SK-N-SH (cell line): ENCODE measurements at regions not wholly inside any gene's neighbourhood (a gene's known extent, or its start where the extent isn't known, plus 50 kb on each side); places are given as distances from the start of the nearest gene placed in this dataset.

ENCODE experiments used
- CTCF ChIA-PET: fragments of 300-600, 350-600 bp; formaldehyde crosslinking; extraction: SDS; loops from one replicate; lab custom pipeline; 2021; lab: Yijun Ruan, JAX
- POLR2A ChIA-PET: fragments of 350-600 bp; sonication (Branson Sonifier 250); formaldehyde crosslinking; extraction: SDS; loops from one replicate; lab custom pipeline; 2020; ENCODE audit warnings: antibody characterized with exemption, inconsistent platforms; lab: Yijun Ruan, JAX
- DNase-seq: peaks from one replicate; pipeline ENCODE4 v3.0.0; 2012
- H2AFZ ChIP-seq: fragments of 200-600 bp; sonication (generic); 2 replicates; pipeline ENCODE4 v1.8.1; 2016; ENCODE audit warnings: antibody characterized with exemption, mild to moderate bottlenecking, low read depth
- H3F3A ChIP-seq: fragments of 200-600 bp; sonication (generic); replicated peaks from 2 replicates; pipeline ENCODE3; 2016; ENCODE audit warnings: antibody characterized with exemption, mild to moderate bottlenecking; ENCODE audit not compliant: insufficient read depth
- H3K27ac ChIP-seq, 2 experiments: fragments of 200-500 bp in 1 of 2; fragments of 200-600 bp in 1 of 2; sonication (Bioruptor generic) in 1 of 2; sonication (generic), shearing (Covaris generic) in 1 of 2; 2 replicates each; pipeline versions ENCODE4 v1.5.1 to v1.6.1; 2014 to 2016; ENCODE audit warnings: low read depth in 2 of 2, inconsistent platforms in 1 of 2, low read length in 1 of 2, mild to moderate bottlenecking in 1 of 2, mixed read lengths in 1 of 2
- H3K27me3 ChIP-seq: fragments of 200-600 bp; sonication (generic), shearing (Covaris generic); 2 replicates; pipeline ENCODE4 v1.6.1; 2016; ENCODE audit warnings: mixed run types; ENCODE audit not compliant: insufficient read depth
- H3K36me3 ChIP-seq, 2 experiments: fragments of 200-500 bp in 1 of 2; fragments of 200-600 bp in 1 of 2; sonication (Bioruptor generic) in 1 of 2; sonication (generic) in 1 of 2; replicated peaks in 1 of 2; 2 replicates each; pipeline versions ENCODE3 to v1.5.1; 2014 to 2016; ENCODE audit warnings: low read length in 1 of 2, mild to moderate bottlenecking in 1 of 2; ENCODE audit not compliant: insufficient read depth in 2 of 2, control insufficient read depth in 1 of 2
- H3K4me1 ChIP-seq, 2 experiments: fragments of 200-500 bp in 1 of 2; fragments of 200-600 bp in 1 of 2; sonication (Bioruptor generic) in 1 of 2; sonication (generic), shearing (Covaris generic) in 1 of 2; 2 replicates each; pipeline versions ENCODE4 v1.5.1 to v1.6.1; 2014 to 2016; ENCODE audit warnings: low read depth in 1 of 2, low read length in 1 of 2, mixed run types in 1 of 2; ENCODE audit not compliant: insufficient read depth in 2 of 2, control insufficient read depth in 1 of 2
- H3K4me2 ChIP-seq: fragments of 200-600 bp; sonication (generic), shearing (Covaris generic); 2 replicates; pipeline ENCODE4 v1.6.1; 2017; ENCODE audit warnings: mixed run types
- H3K4me3 ChIP-seq, 2 experiments: fragments of 200-500 bp in 1 of 2; fragments of 200-600 bp in 1 of 2; sonication (Bioruptor generic) in 1 of 2; sonication (generic), shearing (Covaris generic) in 1 of 2; 2 replicates each; pipeline versions ENCODE4 v1.5.1 to v1.8.1; 2014 to 2016; ENCODE audit warnings: low read depth in 2 of 2, inconsistent platforms in 1 of 2, low read length in 1 of 2, mild to moderate bottlenecking in 1 of 2, mixed read lengths in 1 of 2, moderate library complexity in 1 of 2
- H3K79me2 ChIP-seq: fragments of 200-600 bp; sonication (generic); 2 replicates; pipeline ENCODE4 v1.8.1; 2017; ENCODE audit warnings: mild to moderate bottlenecking; ENCODE audit not compliant: insufficient read depth
- H3K9ac ChIP-seq: fragments of 200-600 bp; sonication (generic); 2 replicates; pipeline ENCODE4 v1.6.1; 2017; ENCODE audit warnings: mixed run types
- H3K9me2 ChIP-seq: fragments of 200-600 bp; sonication (generic); 2 replicates; pipeline ENCODE4 v1.6.1; 2017; ENCODE audit warnings: mixed run types
- H3K9me3 ChIP-seq: fragments of 200-600 bp; sonication (generic); 2 replicates; pipeline ENCODE4 v1.6.1; 2017; ENCODE audit warnings: mixed run types, mild to moderate bottlenecking, moderate library complexity
- H4K20me1 ChIP-seq: fragments of 200-600 bp; sonication (generic); 2 replicates; pipeline ENCODE4 v1.6.1; 2017; ENCODE audit warnings: mild to moderate bottlenecking, mixed run types; ENCODE audit not compliant: insufficient read depth
- ELF1 ChIP-seq: IDR thresholded peaks from 2 replicates; pipeline ENCODE4 v1.4.0; 2012
- FOXJ3 ChIP-seq: sonication (generic); formaldehyde crosslinking; IDR thresholded peaks from 2 replicates; pipeline ENCODE4 v1.5.1; 2020; ENCODE audit warnings: mild to moderate bottlenecking, missing genetic modification reagents
- FOXM1 ChIP-seq: IDR thresholded peaks from 2 replicates; pipeline ENCODE4 v1.4.0; 2012; ENCODE audit warnings: low read depth, mild to moderate bottlenecking
- JUND ChIP-seq: IDR thresholded peaks from 2 replicates; pipeline ENCODE4 v1.4.0; 2012
- MXI1 ChIP-seq: IDR thresholded peaks from 2 replicates; pipeline ENCODE4 v1.6.1; 2012; ENCODE audit warnings: mild to moderate bottlenecking, low read depth, low read length, improper control_type of control experiment
- NFIC ChIP-seq: IDR thresholded peaks from 2 replicates; pipeline ENCODE4 v1.4.0; 2012; ENCODE audit warnings: borderline replicate concordance
- RAD21 ChIP-seq: IDR thresholded peaks from 2 replicates; pipeline ENCODE4 v1.6.1; 2012; ENCODE audit warnings: mild to moderate bottlenecking, low read length
- RXRA ChIP-seq: IDR thresholded peaks from 2 replicates; pipeline ENCODE4 v1.4.0; 2012; ENCODE audit warnings: low read depth, mild to moderate bottlenecking, borderline replicate concordance
- SIN3A ChIP-seq: IDR thresholded peaks from 2 replicates; pipeline ENCODE4 v1.6.1; 2012; ENCODE audit warnings: low read depth, mild to moderate bottlenecking, low read length, moderate library complexity, borderline replicate concordance
- SMC3 ChIP-seq: IDR thresholded peaks from 2 replicates; pipeline ENCODE4 v1.6.1; 2012; ENCODE audit warnings: low read depth, low read length, improper control_type of control experiment
- YY1 ChIP-seq: IDR thresholded peaks from 2 replicates; pipeline ENCODE4 v1.4.0; 2012; ENCODE audit warnings: low read depth, mild to moderate bottlenecking
- ZBTB33 ChIP-seq: IDR thresholded peaks from 2 replicates; pipeline ENCODE4 v1.4.0; 2012; ENCODE audit warnings: low read depth, borderline replicate concordance
- WGBS: methylation state at CpG from one replicate; pipeline ENCODE4 v1.1.6; 2017; ENCODE audit warnings: low lambda C conversion rate; 5-methylcytosine and 5-hydroxymethylcytosine counted together

GRCh38 chr17:22490399-22490798 lies 798.1 kb downstream of the KCNJ18 start:
- CTCF ChIA-PET = no interaction called here
- Histone ChIP-seq H3K9ac (no peak overlapping the region), H3K9me2 (no peaks in the 10 kb centered on the region), H3K9me3 (no peaks in the 10 kb centered on the region), H3F3A (no peaks in the 10 kb centered on the region), H2AFZ (no peak overlapping the region), H3K4me3 (no peak overlapping the region), H3K27me3 (no peaks in the 10 kb centered on the region), H3K4me2 (no peak overlapping the region), H3K79me2 (no peaks in the 10 kb centered on the region), H4K20me1 (no peaks in the 10 kb centered on the region), H3K36me3 (no peaks in the 10 kb centered on the region), H3K4me1 (no peaks in the 10 kb centered on the region), H3K27ac (no peak overlapping the region)
- no peak for DNase-seq
- WGBS = 2% methylated on average over 3 of the region's 3 CpGs
- TF ChIP-seq ELF1 (no peak), RAD21 (no peak), SMC3 (no peak), YY1 (no peak), MXI1 (no peak), SIN3A (no peak), JUND (no peak), RXRA (no peak)
- POLR2A ChIA-PET = no interaction called here

- WGBS = 2% methylated on average over 4 of the region's 4 CpGs
- no peaks in the 10 kb centered on the region for H4K20me1 ChIP-seq
- no peaks in the 10 kb centered on the region for H3K36me3 ChIP-seq
- no peaks in the 10 kb centered on the region for H3K27me3 ChIP-seq
- H3K4me2 ChIP-seq = no peak overlapping the region
- H3K4me3 ChIP-seq = no peak overlapping the region
- TF ChIP-seq JUND (no peak), ZBTB33 (no peak), YY1 (no peak), FOXJ3 (no peak)
- no peaks in the 10 kb centered on the region for H3K79me2 ChIP-seq
- H3K27ac ChIP-seq = no peak overlapping the region
- no peaks in the 10 kb centered on the region for H3K9me2 ChIP-seq
- ChIA-PET CTCF (no interaction called here), POLR2A (no interaction called here)
- no peak for DNase-seq
- H3K4me1 ChIP-seq = no peaks in the 10 kb centered on the region
- no peak overlapping the region for H3K9ac ChIP-seq
- no peaks in the 10 kb centered on the region for H3K9me3 ChIP-seq
- no peak overlapping the region for H2AFZ ChIP-seq
- no peaks in the 10 kb centered on the region for H3F3A ChIP-seq
These were observed 800.0 kb downstream of the KCNJ18 start for GRCh38 chr17:22492331-22492730.

- no peaks in the 10 kb centered on the region for H3K4me1 ChIP-seq
These were observed 804.1 kb downstream of the KCNJ18 start for GRCh38 chr17:22496450-22496849.

More at GRCh38 chr17:22496450-22496849, 804.1 kb downstream of the KCNJ18 start:
- H4K20me1 ChIP-seq = no peaks in the 10 kb centered on the region
- no peaks in the 10 kb centered on the region for H3K36me3 ChIP-seq
- H3K4me3 ChIP-seq = no peak overlapping the region
- H3K9ac ChIP-seq = no peak overlapping the region
- ChIA-PET CTCF (no interaction called here), POLR2A (no interaction called here)
- H3K27ac ChIP-seq = no peak overlapping the region
- no peaks in the 10 kb centered on the region for H3K9me3 ChIP-seq
- H2AFZ ChIP-seq = no peak overlapping the region
- H3K79me2 ChIP-seq = no peaks in the 10 kb centered on the region
- no peak for DNase-seq
- H3F3A ChIP-seq = no peaks in the 10 kb centered on the region
- WGBS = 4% methylated on average over 5 of the region's 5 CpGs
- H3K27me3 ChIP-seq = no peaks in the 10 kb centered on the region
- no peaks in the 10 kb centered on the region for H3K9me2 ChIP-seq
- no peak for TF ChIP-seq NFIC
- TF ChIP-seq FOXM1 = no peak
- no peak for TF ChIP-seq ZBTB33
- H3K4me2 ChIP-seq = no peak overlapping the region
